ENCODE measurements at regions not wholly inside any gene's neighbourhood (a gene's known extent, or its start where the extent isn't known, plus 50 kb on each side); places are given as distances from the start of the nearest gene placed in this dataset.

DNA sequence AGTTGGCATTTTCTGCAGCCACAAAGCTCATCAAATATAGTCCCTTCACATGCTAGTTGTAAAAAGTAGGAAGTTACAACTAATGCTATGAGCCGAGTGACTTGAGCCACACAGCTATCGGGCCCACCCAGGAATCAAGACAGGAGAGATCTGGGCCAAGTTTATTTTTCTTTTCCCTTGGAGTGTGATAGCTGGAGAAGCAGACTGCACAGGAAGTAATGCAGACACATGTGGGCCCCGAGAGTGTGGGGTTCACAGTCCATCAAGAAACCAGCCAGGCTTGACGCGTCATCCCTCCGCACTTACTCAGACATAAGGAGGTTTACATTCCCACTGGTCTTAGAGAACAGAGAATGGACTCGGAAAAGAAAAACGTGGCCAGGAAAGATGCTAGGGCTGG lies 403.1 kb upstream of the CDH11 start:
- Histone ChIP-seq H3K9me3 (ENCODE audit: control extremely low read depth in 1 of 3, control insufficient read depth in 2 of 3, insufficient read depth in 1 of 3, low read length in 2 of 3) (peaks cover 0 to 8% (median 0%) of the 10 kb centered on the region in 3 donors), H3K79me2 (ENCODE audit: control insufficient read depth, insufficient read depth, low read length) (no peaks in the 10 kb centered on the region), H3K36me3 (replicated peaks in 1 of 2; ENCODE audit: control extremely low read depth in 1 of 2, control insufficient read depth in 1 of 2, extremely low read depth in 1 of 2, insufficient read depth in 2 of 2, low read length in 1 of 2) (no peaks in the 10 kb centered on the region), H4K20me1 (ENCODE audit: control insufficient read depth, insufficient read depth, low read length, poor library complexity, severe bottlenecking) (no peaks in the 10 kb centered on the region), H2AFZ (ENCODE audit: insufficient read depth, low read depth, low read length, poor library complexity, severe bottlenecking) (no peak overlapping the region), H3K27me3 (replicated peaks in 1 of 4; ENCODE audit: control extremely low read depth in 1 of 4, control insufficient read depth in 3 of 4, insufficient read depth in 4 of 4, low read length in 3 of 4) (no peaks in the 10 kb centered on the region), H3K4me3 (ENCODE audit: control extremely low read depth in 1 of 5, extremely low read depth in 1 of 5, insufficient read depth in 1 of 5, low read depth in 2 of 5, low read length in 4 of 5) (no peak overlapping the region), H3K4me2 (replicated peaks; ENCODE audit: low read depth, low read length, poor library complexity, severe bottlenecking) (no peak overlapping the region), H3K27ac (ENCODE audit: low read length in 2 of 2) (no peak overlapping the region), H3K9ac (ENCODE audit: low read length) (no peak overlapping the region), H3K4me1 (ENCODE audit: control insufficient read depth in 2 of 2, insufficient read depth in 2 of 2, low read length in 2 of 2) (no peaks in the 10 kb centered on the region)
- no peaks in the 10 kb centered on the region for H3K27me3 Mint-ChIP-seq
- ATAC-seq (ENCODE audit: low read depth) (no peak), DNase-seq (no peak)
- ChIA-PET POLR2A (no interaction called here), CTCF (no interaction called here)
- H3K9me3 Mint-ChIP-seq (ENCODE audit: insufficient read depth) = peaks cover 4% of the 10 kb centered on the region
- intact Hi-C loops (cut with micrococcal nuclease) = no loop called here
- no peak overlapping the region for H3K27ac Mint-ChIP-seq
- H3K4me1 Mint-ChIP-seq = no peaks in the 10 kb centered on the region
- WGBS (ENCODE audit: insufficient coverage) = 57% methylated on average over 6 of the region's 8 CpGs
- TF ChIP-seq EZH2 (IDR thresholded peaks at IDR 0.05; ENCODE audit: borderline replicate concordance, insufficient read depth, low read depth, low read length, poor library complexity, severe bottlenecking) = no peak
- TF ChIP-seq, protein P1, sequence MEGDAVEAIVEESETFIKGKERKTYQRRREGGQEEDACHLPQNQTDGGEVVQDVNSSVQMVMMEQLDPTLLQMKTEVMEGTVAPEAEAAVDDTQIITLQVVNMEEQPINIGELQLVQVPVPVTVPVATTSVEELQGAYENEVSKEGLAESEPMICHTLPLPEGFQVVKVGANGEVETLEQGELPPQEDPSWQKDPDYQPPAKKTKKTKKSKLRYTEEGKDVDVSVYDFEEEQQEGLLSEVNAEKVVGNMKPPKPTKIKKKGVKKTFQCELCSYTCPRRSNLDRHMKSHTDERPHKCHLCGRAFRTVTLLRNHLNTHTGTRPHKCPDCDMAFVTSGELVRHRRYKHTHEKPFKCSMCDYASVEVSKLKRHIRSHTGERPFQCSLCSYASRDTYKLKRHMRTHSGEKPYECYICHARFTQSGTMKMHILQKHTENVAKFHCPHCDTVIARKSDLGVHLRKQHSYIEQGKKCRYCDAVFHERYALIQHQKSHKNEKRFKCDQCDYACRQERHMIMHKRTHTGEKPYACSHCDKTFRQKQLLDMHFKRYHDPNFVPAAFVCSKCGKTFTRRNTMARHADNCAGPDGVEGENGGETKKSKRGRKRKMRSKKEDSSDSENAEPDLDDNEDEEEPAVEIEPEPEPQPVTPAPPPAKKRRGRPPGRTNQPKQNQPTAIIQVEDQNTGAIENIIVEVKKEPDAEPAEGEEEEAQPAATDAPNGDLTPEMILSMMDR (IDR thresholded peaks at IDR 0.05) = no peak
- H3K4me3 Mint-ChIP-seq = no peak overlapping the region

DNA sequence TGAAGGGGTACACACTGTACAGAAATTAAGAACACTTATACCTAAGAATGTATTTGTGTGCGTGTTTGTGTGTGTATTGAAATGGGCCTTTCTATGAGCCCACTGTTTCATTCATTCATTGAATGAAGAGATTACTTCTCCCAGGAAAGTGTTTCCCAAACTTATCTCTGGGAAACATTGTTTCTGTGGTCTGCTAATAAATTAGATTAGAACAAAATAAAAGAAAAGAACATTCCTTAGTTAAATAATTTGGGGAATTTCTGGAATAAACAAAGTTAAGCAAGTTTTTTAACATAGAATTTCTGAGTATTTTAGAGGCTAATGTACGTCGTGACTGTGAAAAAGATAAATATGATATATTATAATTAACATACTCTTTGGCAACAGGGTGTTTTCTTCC lies 402.4 kb upstream of the CDH11 start:
- H3K9ac ChIP-seq (ENCODE audit: low read length) = no peak overlapping the region
- no peak overlapping the region for H3K27ac ChIP-seq (ENCODE audit: low read length in 2 of 2)
- no peaks in the 10 kb centered on the region for H4K20me1 ChIP-seq (ENCODE audit: control insufficient read depth, insufficient read depth, low read length, poor library complexity, severe bottlenecking)
- Mint-ChIP-seq H3K27ac (no peak overlapping the region), H3K4me1 (no peaks in the 10 kb centered on the region), H3K27me3 (no peaks in the 10 kb centered on the region), H3K9me3 (ENCODE audit: insufficient read depth) (peaks cover 4% of the 10 kb centered on the region), H3K4me3 (no peak overlapping the region)
- no peak overlapping the region for H3K4me3 ChIP-seq (ENCODE audit: control extremely low read depth in 1 of 5, extremely low read depth in 1 of 5, insufficient read depth in 1 of 5, low read depth in 2 of 5, low read length in 4 of 5)
- no peaks in the 10 kb centered on the region for H3K79me2 ChIP-seq (ENCODE audit: control insufficient read depth, insufficient read depth, low read length)
- peaks cover 0 to 8% (median 0%) of the 10 kb centered on the region in 3 donors for H3K9me3 ChIP-seq (ENCODE audit: control extremely low read depth in 1 of 3, control insufficient read depth in 2 of 3, insufficient read depth in 1 of 3, low read length in 2 of 3)
- DNase-seq = no peak
- ChIA-PET CTCF (no interaction called here), POLR2A (no interaction called here)
- TF ChIP-seq EZH2 (IDR thresholded peaks at IDR 0.05; ENCODE audit: borderline replicate concordance, insufficient read depth, low read depth, low read length, poor library complexity, severe bottlenecking) = no peak
- TF ChIP-seq, protein P1 (IDR thresholded peaks at IDR 0.05) = no peak
- H2AFZ ChIP-seq (ENCODE audit: insufficient read depth, low read depth, low read length, poor library complexity, severe bottlenecking) = no peak overlapping the region
- intact Hi-C loops (cut with micrococcal nuclease) = no loop called here
- ATAC-seq (ENCODE audit: low read depth) = no peak
- H3K36me3 ChIP-seq (replicated peaks in 1 of 2; ENCODE audit: control extremely low read depth in 1 of 2, control insufficient read depth in 1 of 2, extremely low read depth in 1 of 2, insufficient read depth in 2 of 2, low read length in 1 of 2) = no peaks in the 10 kb centered on the region
- H3K4me1 ChIP-seq (ENCODE audit: control insufficient read depth in 2 of 2, insufficient read depth in 2 of 2, low read length in 2 of 2) = no peaks in the 10 kb centered on the region
- WGBS (ENCODE audit: insufficient coverage) = no CpG with 5 or more reads among the region's 3 CpGs
- H3K27me3 ChIP-seq (replicated peaks in 1 of 4; ENCODE audit: control extremely low read depth in 1 of 4, control insufficient read depth in 3 of 4, insufficient read depth in 4 of 4, low read length in 3 of 4) = no peaks in the 10 kb centered on the region
- H3K4me2 ChIP-seq (replicated peaks; ENCODE audit: low read depth, low read length, poor library complexity, severe bottlenecking) = no peak overlapping the region
